ENCODE measurements at regions not wholly inside any gene's neighbourhood (a gene's known extent, or its start where the extent isn't known, plus 50 kb on each side); places are given as distances from the start of the nearest gene placed in this dataset.

DNA sequence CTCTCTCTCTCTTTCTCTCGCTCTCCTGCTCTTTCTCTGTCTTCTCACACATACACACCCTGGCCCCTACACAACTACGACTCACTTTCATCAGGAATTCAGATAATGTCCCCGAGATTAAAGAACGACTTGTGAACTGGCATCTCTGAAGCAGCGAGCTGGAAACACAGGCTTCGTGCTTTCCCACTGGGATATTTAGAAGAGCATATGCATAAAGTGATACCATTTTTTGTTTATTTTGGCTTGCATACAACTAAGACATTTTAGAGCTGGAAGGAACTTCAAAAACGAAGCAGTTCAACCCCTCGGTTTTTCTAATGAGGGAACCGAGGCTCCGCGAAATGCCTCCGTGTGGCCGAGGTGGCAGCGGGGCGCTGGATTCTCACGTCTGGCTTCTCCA is 88.6 kb downstream of the ZBTB18 start:
- TF ChIP-seq, protein P1, sequence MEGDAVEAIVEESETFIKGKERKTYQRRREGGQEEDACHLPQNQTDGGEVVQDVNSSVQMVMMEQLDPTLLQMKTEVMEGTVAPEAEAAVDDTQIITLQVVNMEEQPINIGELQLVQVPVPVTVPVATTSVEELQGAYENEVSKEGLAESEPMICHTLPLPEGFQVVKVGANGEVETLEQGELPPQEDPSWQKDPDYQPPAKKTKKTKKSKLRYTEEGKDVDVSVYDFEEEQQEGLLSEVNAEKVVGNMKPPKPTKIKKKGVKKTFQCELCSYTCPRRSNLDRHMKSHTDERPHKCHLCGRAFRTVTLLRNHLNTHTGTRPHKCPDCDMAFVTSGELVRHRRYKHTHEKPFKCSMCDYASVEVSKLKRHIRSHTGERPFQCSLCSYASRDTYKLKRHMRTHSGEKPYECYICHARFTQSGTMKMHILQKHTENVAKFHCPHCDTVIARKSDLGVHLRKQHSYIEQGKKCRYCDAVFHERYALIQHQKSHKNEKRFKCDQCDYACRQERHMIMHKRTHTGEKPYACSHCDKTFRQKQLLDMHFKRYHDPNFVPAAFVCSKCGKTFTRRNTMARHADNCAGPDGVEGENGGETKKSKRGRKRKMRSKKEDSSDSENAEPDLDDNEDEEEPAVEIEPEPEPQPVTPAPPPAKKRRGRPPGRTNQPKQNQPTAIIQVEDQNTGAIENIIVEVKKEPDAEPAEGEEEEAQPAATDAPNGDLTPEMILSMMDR (conservative IDR thresholded peaks at IDR 0.05; ENCODE audit: low read depth, low read length), result no peak
- DNase-seq (ENCODE audit: low read depth), result no peak
- no peak overlapping the region for H3K4me3 ChIP-seq (ENCODE audit: low read depth, low read length)

DNA sequence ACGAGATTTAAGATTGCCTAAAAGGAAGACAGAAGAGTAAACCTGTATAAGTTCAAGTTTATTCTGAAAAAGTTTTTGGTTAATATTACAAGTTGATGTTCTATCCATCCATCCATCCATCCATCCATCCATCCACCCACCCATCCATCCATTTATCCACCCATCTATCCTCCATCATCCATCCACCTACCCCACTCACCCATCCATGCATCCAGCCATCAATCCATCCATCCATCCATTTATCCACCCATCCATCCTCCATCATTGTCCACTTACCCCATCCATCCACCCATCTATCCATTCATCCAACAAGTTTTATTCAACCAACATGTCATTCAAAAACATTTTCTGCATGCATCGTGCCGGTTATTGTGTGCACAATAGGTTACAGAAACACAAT is 89.3 kb downstream of the ZBTB18 start:
- TF ChIP-seq, protein P1 (conservative IDR thresholded peaks at IDR 0.05; ENCODE audit: low read depth, low read length), result no peak
- no peak for DNase-seq (ENCODE audit: low read depth)
- H3K4me3 ChIP-seq (ENCODE audit: low read depth, low read length), result no peak overlapping the region

DNA sequence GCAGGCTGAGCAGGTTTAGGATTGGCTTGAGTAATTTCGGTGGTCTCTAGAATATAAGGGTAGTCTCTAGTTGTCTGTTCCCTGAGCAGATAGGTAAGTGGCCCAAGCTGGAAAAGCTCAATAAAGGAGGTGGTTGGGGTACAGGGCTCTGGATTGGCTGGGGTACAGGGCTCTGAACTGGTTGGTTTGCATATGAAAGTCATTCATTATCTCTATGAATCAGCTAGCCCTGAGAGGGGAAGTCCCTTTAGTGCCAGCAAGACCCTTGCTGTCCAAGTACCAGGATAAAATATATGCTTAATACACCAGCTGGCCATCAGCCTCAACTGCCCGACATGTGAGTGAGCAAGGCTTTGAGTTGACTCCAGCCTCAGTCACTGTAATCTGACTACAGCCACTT is 93.0 kb downstream of the ZBTB18 start:
- no peak for DNase-seq (ENCODE audit: low read depth)
- no peak overlapping the region for H3K4me3 ChIP-seq (ENCODE audit: low read depth, low read length)
- TF ChIP-seq, protein P1 (conservative IDR thresholded peaks at IDR 0.05; ENCODE audit: low read depth, low read length), result no peak

- no peak overlapping the region for H3K4me3 ChIP-seq (ENCODE audit: low read depth, low read length)
- DNase-seq (ENCODE audit: low read depth), result no peak
- TF ChIP-seq, protein P1 (conservative IDR thresholded peaks at IDR 0.05; ENCODE audit: low read depth, low read length), result no peak
Observed at GRCh38 chr1:244150071-244150470, 99.0 kb downstream of the ZBTB18 start.

DNA sequence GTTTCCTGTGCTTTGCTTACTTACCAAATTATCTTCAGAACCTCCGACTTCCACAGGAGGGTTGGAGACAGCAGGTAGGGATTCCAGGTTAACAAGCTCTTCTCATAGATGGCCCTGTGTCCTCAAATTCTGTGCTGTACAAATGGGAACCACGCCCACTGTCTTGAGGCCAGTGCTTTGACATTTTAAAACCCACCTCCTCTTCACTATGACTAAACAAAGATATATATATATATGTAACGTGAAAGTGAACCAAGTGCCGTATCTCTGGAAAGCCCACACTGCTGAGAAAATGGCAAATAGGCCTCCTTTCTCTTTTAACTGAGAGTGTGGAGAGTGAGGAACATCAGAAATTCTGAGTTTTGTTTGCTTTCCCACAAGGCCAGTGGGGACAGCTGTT is 99.6 kb downstream of the ZBTB18 start:
- DNase-seq (ENCODE audit: low read depth), result no peak
- no peak overlapping the region for H3K4me3 ChIP-seq (ENCODE audit: low read depth, low read length)
- TF ChIP-seq, protein P1 (conservative IDR thresholded peaks at IDR 0.05; ENCODE audit: low read depth, low read length), result no peak

- DNase-seq (ENCODE audit: low read depth), result no peak
- TF ChIP-seq, protein P1 (conservative IDR thresholded peaks at IDR 0.05; ENCODE audit: low read depth, low read length), result no peak
- H3K4me3 ChIP-seq (ENCODE audit: low read depth, low read length), result no peak overlapping the region
Observed at GRCh38 chr1:244151537-244151936, 100.5 kb downstream of the ZBTB18 start.

DNA sequence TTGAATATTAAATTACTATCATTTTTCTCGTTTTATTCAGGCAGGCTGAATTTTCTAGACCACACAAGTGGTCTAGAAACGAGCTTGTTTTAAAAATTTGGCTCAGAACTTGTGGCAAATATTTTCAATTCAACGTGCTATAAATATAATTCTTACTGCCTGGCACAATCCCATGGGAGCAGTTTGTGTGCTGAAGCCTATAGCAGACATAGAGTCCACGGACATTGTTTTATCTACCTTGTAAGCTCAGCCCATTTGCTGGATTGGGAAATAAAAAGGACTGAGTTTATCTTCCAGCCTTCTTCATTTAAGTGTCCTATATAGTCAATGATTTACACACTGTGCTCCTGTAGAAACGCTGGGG is 103.4 kb downstream of the ZBTB18 start:
- H3K4me3 ChIP-seq (ENCODE audit: low read depth, low read length), result no peak overlapping the region
- no peak for DNase-seq (ENCODE audit: low read depth)
- TF ChIP-seq, protein P1 (conservative IDR thresholded peaks at IDR 0.05; ENCODE audit: low read depth, low read length), result no peak
